ENCODE measurements at regions not wholly inside any gene's neighbourhood (a gene's known extent, or its start where the extent isn't known, plus 50 kb on each side); places are given as distances from the start of the nearest gene placed in this dataset.
A peak's percentile ranks its signal among the peaks of the same experiment; 100 is the strongest.

DNA sequence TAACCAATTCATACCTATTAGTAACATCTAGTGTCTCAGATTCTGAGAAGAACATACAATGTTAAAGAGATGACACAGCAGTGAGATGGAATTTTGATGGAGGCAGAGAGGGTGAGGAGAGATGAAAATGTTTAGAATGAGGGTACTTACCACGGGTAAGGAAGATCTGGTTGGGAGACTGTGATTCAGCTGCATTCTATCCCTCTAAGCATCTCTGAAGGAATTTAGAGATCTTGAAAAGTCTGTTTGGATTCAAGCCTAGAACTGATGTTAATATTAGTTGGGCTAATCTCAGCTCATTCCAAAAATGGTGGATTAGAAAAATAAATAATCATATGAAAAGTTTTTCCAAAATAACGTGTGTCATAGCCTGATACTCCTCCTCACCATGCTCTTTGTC is 191.5 kb upstream of the CLINT1 start:
- H3K9me1 ChIP-seq (ENCODE audit: control insufficient read depth, extremely low read depth, insufficient read depth, low read length) = no peaks in the 10 kb centered on the region
- dilution Hi-C loops (cut with MboI; ENCODE audit: extremely low pct_ligation_motif_present, low sequenced_read_pairs) = no loop called here
- no peaks in the 10 kb centered on the region for H3K27me3 ChIP-seq (ENCODE audit: control insufficient read depth, extremely low read depth, insufficient read depth, low read length)
- H3K79me2 ChIP-seq (ENCODE audit: control insufficient read depth, insufficient read depth, low read length) = no peaks in the 10 kb centered on the region
- H3K4me1 ChIP-seq (ENCODE audit: control insufficient read depth, extremely low read depth, insufficient read depth, low read length) = peaks cover 25% of the 10 kb centered on the region
- H3K4me3 ChIP-seq (ENCODE audit: control insufficient read depth in 2 of 3, extremely low read depth in 1 of 3, insufficient read depth in 2 of 3, low read depth in 1 of 3, low read length in 3 of 3) = no peak overlapping the region
- no peak for FAIRE-seq
- no peak for DNase-seq (ENCODE audit: low read depth, low spot score)
- TF ChIP-seq CTCF (optimal IDR thresholded peaks at IDR 0.05 in 1 of 3, IDR thresholded peaks at IDR 0.05 in 1 of 3, conservative IDR thresholded peaks at IDR 0.05 in 1 of 3; ENCODE audit: extremely low read depth in 1 of 3, insufficient read depth in 2 of 3, low read length in 3 of 3) = no peak
- TF ChIP-seq EZH2 (IDR thresholded peaks at IDR 0.05; ENCODE audit: low read length) = no peak
- H3K36me3 ChIP-seq (ENCODE audit: control insufficient read depth in 2 of 2, extremely low read depth in 1 of 2, insufficient read depth in 2 of 2, low read length in 2 of 2) = no peaks in the 10 kb centered on the region
- no peak overlapping the region for H3K9ac ChIP-seq (ENCODE audit: control insufficient read depth, extremely low read depth, insufficient read depth, low read length)
- H3K27ac ChIP-seq (ENCODE audit: control insufficient read depth, insufficient read depth, low read length) = no peak overlapping the region
- no peaks in the 10 kb centered on the region for H3K9me3 ChIP-seq (ENCODE audit: control insufficient read depth, low read depth, low read length)
- H3K4me2 ChIP-seq (ENCODE audit: control insufficient read depth, extremely low read depth, insufficient read depth, low read depth, low read length) = peak overlapping the region; percentile 27
- no peak overlapping the region for H2AFZ ChIP-seq (ENCODE audit: control insufficient read depth, low read length)
- H4K20me1 ChIP-seq (ENCODE audit: control insufficient read depth, extremely low read depth, insufficient read depth, low read length) = no peaks in the 10 kb centered on the region

- no peak overlapping the region for H3K4me3 ChIP-seq (ENCODE audit: control insufficient read depth in 2 of 3, extremely low read depth in 1 of 3, insufficient read depth in 2 of 3, low read depth in 1 of 3, low read length in 3 of 3)
- H2AFZ ChIP-seq (ENCODE audit: control insufficient read depth, low read length) = no peak overlapping the region
- no peak overlapping the region for H3K4me2 ChIP-seq (ENCODE audit: control insufficient read depth, extremely low read depth, insufficient read depth, low read depth, low read length)
- peaks cover 15% of the 10 kb centered on the region for H3K4me1 ChIP-seq (ENCODE audit: control insufficient read depth, extremely low read depth, insufficient read depth, low read length)
- H3K36me3 ChIP-seq (ENCODE audit: control insufficient read depth in 2 of 2, extremely low read depth in 1 of 2, insufficient read depth in 2 of 2, low read length in 2 of 2) = no peaks in the 10 kb centered on the region
- dilution Hi-C loops (cut with MboI; ENCODE audit: extremely low pct_ligation_motif_present, low sequenced_read_pairs) = no loop called here
- H4K20me1 ChIP-seq (ENCODE audit: control insufficient read depth, extremely low read depth, insufficient read depth, low read length) = no peaks in the 10 kb centered on the region
- no peak overlapping the region for H3K9ac ChIP-seq (ENCODE audit: control insufficient read depth, extremely low read depth, insufficient read depth, low read length)
- FAIRE-seq (no peak), DNase-seq (ENCODE audit: low read depth, low spot score) (no peak)
- H3K9me3 ChIP-seq (ENCODE audit: control insufficient read depth, low read depth, low read length) = no peaks in the 10 kb centered on the region
- TF ChIP-seq EZH2 (IDR thresholded peaks at IDR 0.05; ENCODE audit: low read length) = no peak
- TF ChIP-seq CTCF (optimal IDR thresholded peaks at IDR 0.05 in 1 of 3, IDR thresholded peaks at IDR 0.05 in 1 of 3, conservative IDR thresholded peaks at IDR 0.05 in 1 of 3; ENCODE audit: extremely low read depth in 1 of 3, insufficient read depth in 2 of 3, low read length in 3 of 3) = no peak
- no peak overlapping the region for H3K27ac ChIP-seq (ENCODE audit: control insufficient read depth, insufficient read depth, low read length)
- no peaks in the 10 kb centered on the region for H3K27me3 ChIP-seq (ENCODE audit: control insufficient read depth, extremely low read depth, insufficient read depth, low read length)
- no peaks in the 10 kb centered on the region for H3K9me1 ChIP-seq (ENCODE audit: control insufficient read depth, extremely low read depth, insufficient read depth, low read length)
- H3K79me2 ChIP-seq (ENCODE audit: control insufficient read depth, insufficient read depth, low read length) = no peaks in the 10 kb centered on the region
Measured at GRCh38 chr5:158049459-158049858, 190.5 kb upstream of the CLINT1 start.

Measured in keratinocyte (primary cell).